ENCODE measurements at regions not wholly inside any gene's neighbourhood (a gene's known extent, or its start where the extent isn't known, plus 50 kb on each side); places are given as distances from the start of the nearest gene placed in this dataset.
"Not testable (repeated sequence)": the region's sequence is repeated elsewhere in the genome, so short reads cannot be mapped to it uniquely, and the experiment has no call there.

DNA sequence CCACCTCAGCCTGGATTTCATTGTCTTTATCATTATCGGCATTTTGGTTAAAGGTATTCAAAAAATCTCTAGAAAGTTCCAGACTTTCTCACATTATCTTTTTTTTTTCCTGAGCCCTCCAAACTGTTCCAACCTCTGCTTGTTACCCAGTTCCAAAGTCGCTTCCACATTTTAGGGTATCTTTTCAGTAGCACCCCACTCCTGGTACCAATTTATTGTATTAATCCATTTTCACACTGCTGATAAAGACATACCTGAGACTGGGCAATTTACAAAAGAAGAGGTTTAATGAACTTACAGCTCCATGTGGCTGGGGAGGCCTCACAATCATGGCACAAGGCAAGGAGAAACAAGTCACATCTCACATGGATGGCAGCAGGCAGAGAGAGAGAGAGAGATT lies 145.5 kb upstream of the SSTR1 start:
- not testable (repeated sequence) for DNase-seq (ENCODE audit: low read depth)

DNA sequence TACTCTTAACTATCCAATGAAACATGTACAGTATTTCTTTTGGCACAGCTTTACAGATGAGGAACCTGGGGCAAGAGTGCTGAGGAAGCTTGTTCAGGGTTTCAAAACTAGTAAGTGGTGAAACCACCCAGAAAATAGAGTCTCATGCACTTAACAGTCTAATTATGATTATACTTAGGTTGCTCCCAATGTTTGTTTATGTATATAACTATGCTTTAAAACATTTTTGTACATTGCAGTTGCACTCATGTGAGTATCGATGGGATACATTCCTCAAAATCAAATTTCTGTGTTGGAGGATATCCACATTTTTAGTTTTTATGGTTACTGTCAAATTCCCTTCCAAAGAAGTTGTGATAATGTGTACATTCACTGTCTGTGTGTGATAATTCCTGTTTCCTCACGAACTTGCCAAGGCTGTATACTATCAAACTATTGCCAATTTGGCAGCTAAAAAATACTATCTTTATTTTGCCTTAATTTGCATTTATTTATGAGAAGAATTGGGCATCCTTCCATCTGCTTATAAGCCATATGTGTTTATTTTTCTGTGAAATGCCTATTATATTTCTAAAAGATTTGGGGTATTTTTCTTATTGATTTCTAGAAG lies 143.9 kb upstream of the SSTR1 start:
- no peak for DNase-seq (ENCODE audit: low read depth)

DNA sequence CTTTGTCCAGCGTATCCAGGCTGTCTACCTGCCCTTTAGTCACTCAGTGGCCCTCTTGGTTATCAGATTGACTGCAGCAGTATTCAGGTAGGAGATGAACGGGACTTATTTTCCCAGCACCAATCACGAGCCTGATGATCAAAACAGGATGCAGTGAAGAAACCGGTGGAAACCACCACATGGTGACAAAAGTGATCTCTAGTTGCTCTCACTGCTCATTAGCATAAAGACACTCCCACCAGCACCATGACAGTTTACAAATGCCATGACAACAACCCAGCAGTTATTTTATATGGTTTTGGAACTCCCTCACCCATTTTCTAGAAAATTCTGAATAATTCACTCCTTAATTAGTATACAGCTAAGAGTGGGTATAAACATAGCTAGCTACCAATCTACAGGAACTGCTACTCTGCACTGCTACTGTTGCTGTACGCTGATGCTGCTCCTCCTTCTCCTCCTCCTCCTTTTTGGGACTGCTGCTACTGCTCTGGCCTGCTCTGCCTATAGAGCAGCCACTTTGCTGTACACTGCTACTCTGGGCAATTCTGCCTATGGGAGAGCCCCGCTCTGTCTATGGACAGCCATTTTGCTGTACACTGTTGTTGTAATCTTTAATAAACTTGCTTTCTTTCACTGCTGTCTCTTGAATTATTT lies 142.5 kb upstream of the SSTR1 start:
- DNase-seq (ENCODE audit: low read depth), result no peak

GRCh38 chr14:38070061-38070588 lies 137.6 kb upstream of the SSTR1 start:
- DNase-seq (ENCODE audit: low read depth), result no peak

GRCh38 chr14:38073641-38074040 lies 134.1 kb upstream of the SSTR1 start:
- DNase-seq (ENCODE audit: low read depth), result no peak

DNA sequence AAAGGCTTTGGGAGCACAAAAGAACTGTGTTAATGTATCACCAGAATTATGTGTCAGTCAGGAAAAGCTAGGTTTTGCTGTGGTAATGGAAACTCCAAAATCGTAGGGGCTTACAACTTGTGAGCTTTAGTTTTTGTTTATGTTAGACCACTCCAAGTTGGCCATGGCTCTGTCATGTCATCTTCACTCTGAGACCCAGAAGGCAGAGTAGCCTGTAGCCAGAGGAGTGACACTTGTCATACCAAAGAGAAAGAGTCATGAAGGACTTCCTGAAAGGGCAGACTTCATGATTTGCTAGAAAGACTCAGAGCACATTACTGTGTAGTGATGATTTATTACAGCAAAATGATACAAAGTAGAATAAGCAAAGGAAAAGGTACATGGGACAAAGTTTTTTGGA lies 133.6 kb upstream of the SSTR1 start:
- DNase-seq (ENCODE audit: low read depth), result no peak

DNA sequence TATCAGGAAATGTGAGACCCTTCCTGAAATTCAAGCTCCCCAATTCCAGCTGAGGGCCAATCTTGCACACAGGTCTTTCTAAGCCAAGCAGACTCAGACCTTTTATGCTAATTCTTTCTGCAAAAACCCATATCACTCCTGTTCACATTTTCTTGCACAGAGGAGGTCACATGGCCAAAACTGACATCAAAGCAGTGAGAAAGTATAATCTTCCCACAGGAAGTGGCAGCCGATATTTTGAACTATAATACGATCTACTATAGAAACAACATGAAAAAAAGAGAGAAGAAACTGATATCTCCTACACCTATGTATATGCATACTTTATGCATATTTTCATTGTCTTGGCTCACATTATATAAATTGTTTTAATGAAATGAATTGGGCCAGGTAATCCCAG lies 132.9 kb upstream of the SSTR1 start:
- DNase-seq (ENCODE audit: low read depth), result no peak

GRCh38 chr14:38078393-38078792 lies 129.3 kb upstream of the SSTR1 start:
- DNase-seq (ENCODE audit: low read depth), result no peak

DNA sequence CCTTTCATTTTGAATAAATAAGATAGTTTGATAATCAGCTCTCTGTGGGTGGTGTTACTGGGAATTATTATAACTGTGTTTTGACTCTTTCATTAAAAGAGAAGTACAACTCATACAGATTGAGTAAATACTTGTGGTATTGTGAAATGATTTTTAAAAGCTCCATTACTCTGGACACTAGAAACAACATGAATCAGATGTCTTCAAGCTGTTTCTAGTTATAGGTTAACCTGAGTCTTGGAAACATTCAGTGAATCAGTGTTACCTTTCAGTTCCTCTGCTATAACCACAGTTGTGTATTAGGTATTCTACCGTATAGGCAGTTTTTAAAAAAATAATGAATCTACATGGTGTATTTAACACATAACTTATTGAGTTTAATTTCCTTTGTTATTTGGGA lies 128.4 kb upstream of the SSTR1 start:
- DNase-seq (ENCODE audit: low read depth), result no peak

DNA sequence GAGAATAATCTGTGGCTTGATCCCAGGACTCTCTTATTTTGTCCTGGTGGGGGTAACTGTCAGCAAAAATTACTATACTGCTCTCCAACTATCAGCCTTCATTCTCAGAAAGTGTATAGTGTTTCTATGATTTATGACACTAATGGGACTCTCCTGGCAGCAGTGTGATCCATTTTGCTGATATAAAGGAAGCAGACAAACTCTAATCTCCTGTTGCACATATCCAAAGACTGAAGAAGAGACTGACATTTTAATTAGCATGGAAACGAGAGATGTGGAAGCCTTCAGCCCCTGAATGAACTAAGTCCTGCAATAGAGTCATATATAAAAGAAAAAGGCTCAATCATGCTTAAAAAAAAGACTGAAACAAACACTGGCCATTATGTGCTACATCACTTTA lies 127.8 kb upstream of the SSTR1 start:
- DNase-seq (ENCODE audit: low read depth), result no peak

- DNase-seq (ENCODE audit: low read depth), result no peak
These were observed 127.0 kb upstream of the SSTR1 start for GRCh38 chr14:38080696-38081095.

DNA sequence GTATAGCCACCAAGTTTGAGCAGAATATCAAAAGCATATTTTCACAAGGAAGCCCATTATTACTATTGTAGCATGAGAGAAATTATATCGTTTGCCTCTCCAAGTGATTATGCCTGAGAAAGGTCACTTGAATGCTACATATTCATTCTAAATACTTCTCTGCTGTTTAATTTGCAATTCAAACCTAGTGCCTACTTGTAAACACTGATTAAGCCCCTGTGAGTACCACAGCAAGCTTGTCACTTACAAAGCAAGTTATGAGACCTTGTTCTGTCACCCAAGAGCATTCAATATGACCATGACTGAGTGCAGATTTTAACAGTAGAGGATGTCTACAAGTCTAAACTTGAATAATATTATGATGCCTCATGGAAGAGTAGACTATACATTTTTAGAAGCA lies 124.7 kb upstream of the SSTR1 start:
- DNase-seq (ENCODE audit: low read depth), result no peak

- DNase-seq (ENCODE audit: low read depth), result no peak
These were observed 118.6 kb upstream of the SSTR1 start for GRCh38 chr14:38089123-38089522.

GRCh38 chr14:38090506-38090905 lies 117.2 kb upstream of the SSTR1 start:
- DNase-seq (ENCODE audit: low read depth), result no peak

- no peak for DNase-seq (ENCODE audit: low read depth)
These were observed 109.4 kb upstream of the SSTR1 start for GRCh38 chr14:38098074-38098836.

DNA sequence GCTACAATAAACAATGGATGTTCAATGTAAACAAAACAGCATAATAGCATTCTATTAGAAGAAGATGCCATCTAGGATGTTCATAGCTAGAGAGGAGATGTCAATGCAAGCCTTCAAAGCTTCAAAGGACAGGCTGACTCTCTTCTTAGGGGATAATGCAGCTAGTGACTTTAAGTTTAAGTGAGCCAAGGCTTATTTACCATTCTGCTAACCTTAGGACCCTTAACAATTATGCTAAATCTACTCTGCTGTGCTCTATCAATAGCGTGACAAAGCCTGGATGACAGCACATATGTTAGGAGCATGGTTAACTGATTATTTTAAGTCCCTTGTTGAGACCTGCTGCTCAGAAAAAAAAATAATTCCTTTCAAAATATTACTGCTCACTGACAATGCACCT lies 106.0 kb upstream of the SSTR1 start:
- no peak for DNase-seq (ENCODE audit: low read depth)

- no peak for DNase-seq (ENCODE audit: low read depth)
These were observed 104.0 kb upstream of the SSTR1 start for GRCh38 chr14:38103542-38104225.

DNA sequence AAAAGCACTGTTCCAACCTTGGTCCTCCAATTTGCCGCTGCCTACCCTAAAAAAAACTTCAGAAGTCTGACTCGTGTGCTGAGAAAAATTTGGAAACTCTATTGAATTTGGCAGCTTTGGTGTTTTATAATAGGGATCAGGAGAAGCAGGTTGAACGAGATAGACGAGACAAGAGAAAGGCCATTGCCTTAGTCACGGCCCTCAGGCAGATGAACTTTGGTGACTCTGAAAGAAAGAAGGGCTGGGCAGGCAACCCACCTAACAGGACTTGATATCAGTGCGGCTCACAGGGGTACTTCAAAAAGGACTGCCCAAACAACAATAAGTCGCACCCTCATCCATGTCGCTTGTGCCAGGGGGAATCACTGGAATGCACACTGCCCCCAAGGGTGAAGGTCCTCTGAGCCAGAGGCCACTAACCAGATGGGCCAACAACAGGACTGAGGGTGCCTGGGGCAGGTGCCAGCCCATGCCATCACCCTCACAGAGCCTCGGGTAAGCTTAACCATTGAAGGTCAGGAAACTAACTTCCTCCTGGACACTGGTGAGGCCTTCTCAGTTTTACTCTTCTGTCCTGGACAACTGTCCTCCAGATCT lies 102.5 kb upstream of the SSTR1 start:
- DNase-seq (ENCODE audit: low read depth), result no peak

DNA sequence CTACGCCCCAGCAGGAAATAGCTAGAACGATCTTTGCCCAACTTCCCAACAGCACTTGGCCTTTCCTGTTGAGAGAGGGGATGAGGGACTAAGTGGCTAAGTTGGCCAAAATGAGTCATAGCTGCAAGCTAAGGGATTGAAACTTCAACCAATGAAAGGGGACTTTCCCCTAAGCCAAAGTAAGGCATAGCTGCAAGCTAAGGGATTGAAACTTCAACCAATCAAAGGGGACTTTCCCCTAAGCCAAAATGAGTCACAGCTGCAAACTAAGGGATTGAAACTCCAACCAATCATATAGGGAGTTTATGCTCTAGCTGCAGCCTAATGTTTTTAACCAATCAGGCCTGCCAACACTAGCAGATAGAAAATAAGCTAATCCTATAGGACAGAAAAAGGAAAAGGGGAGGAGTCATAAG lies 100.5 kb upstream of the SSTR1 start:
- no peak for DNase-seq (ENCODE audit: low read depth)

DNA sequence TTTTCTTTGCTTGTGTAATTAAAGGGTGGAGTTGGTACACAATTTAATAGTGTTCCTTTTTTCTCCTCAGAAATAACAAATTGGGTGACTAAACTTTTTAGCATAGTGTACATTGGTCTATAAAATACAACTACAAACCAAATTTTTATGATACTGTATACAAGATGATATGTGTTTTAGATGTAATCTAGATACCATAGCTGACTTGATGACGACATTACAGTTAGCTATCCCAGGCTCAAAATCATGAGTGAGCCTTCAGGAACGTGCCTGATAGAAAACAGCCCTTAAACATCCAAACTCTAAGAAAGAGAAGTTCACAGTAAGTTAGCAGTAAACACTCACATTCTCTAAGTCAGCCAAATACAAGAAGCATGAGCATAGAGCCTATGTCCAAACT lies 99.0 kb upstream of the SSTR1 start:
- no peak for DNase-seq (ENCODE audit: low read depth)

- no peak for DNase-seq (ENCODE audit: low read depth)
These were observed 97.4 kb upstream of the SSTR1 start for GRCh38 chr14:38110258-38110657.

DNA sequence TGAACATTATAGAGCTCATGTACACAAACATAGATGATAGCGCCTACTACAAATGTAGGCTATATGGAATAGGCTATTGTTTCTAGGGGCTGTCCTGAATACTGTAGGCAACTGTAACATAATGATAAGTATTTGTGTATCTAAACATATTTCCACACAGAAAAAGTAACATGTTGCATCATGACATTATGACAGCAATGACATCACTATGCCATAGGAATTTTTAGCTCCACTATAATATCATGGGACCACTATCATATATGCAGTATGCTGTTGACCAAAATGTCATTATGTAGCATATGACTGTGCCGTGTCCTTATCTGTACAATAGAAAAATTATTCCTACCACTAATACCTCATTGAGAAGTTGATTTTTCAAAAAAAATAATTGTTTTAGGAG lies 96.7 kb upstream of the SSTR1 start:
- no peak for DNase-seq (ENCODE audit: low read depth)
